ENCODE measurements at regions not wholly inside any gene's neighbourhood (a gene's known extent, or its start where the extent isn't known, plus 50 kb on each side); places are given as distances from the start of the nearest gene placed in this dataset.
"Not testable (repeated sequence)": the region's sequence is repeated elsewhere in the genome, so short reads cannot be mapped to it uniquely, and the experiment has no call there.

DNA sequence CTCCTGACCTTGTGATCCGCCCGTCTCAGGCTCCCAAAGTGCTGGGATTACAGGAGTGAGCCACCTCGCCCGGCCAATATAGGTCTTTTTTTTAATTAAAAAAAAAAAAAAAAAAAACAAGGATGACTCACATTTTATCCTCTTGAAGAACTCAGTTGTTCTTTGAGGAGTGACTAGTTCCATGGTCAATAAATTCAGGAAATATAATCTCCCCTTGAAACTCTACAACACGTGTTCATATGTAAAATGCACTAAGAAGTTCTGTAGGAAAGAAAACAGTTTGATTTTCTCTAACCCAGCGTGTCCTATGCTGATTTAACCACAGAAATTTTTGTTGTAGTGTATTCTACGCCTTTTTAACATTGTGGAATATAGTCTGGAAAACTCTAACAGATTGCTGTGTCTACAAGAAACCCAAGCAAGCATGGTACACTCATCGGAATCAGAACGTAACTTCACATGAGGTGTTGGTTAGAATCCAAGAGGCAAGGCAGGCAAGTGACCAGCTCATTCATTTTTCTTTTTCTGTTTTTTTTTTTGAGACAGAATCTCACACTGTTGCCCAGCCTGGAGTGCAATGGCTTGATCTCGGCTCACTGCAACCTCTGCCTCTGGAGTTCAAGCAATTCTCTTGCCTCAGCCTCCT is 79.0 kb upstream of the ZNF217 start:
- Histone ChIP-seq H3K27me3 (replicated peaks; ENCODE audit: control insufficient read depth, insufficient read depth, low read length, poor library complexity, severe bottlenecking) (no peaks in the 10 kb centered on the region), H3K9me3 (ENCODE audit: control insufficient read depth, low read length) (no peaks in the 10 kb centered on the region), H3K4me1 (ENCODE audit: control insufficient read depth, insufficient read depth, low read length, poor library complexity, severe bottlenecking) (no peaks in the 10 kb centered on the region), H3K36me3 (ENCODE audit: control insufficient read depth, insufficient read depth, low read length) (no peaks in the 10 kb centered on the region), H3K27ac (ENCODE audit: insufficient read depth, low read length, poor library complexity, severe bottlenecking) (no peak overlapping the region), H3K4me3 (ENCODE audit: insufficient read depth, low read depth, low read length, poor library complexity, severe bottlenecking) (no peak overlapping the region)
- no peak for DNase-seq

DNA sequence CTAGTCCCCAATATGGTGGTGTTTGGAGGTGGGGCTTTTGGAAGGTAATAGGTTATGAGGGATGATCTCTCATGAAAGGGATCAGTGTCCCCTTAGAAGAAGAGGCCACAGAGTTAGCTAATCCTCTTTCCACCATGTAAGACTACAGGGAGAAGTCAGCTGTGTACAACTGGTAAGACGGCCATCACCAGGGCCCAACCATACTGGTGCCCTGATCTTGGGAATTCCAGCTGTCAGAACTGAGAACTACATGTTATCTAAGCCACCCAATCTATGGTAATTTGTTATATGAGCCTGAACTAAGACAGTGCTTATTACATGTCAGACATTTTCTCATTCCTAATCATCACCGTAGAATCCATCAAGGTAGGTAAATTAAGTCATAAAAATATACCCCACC is 77.7 kb upstream of the ZNF217 start:
- no peak for DNase-seq

DNA sequence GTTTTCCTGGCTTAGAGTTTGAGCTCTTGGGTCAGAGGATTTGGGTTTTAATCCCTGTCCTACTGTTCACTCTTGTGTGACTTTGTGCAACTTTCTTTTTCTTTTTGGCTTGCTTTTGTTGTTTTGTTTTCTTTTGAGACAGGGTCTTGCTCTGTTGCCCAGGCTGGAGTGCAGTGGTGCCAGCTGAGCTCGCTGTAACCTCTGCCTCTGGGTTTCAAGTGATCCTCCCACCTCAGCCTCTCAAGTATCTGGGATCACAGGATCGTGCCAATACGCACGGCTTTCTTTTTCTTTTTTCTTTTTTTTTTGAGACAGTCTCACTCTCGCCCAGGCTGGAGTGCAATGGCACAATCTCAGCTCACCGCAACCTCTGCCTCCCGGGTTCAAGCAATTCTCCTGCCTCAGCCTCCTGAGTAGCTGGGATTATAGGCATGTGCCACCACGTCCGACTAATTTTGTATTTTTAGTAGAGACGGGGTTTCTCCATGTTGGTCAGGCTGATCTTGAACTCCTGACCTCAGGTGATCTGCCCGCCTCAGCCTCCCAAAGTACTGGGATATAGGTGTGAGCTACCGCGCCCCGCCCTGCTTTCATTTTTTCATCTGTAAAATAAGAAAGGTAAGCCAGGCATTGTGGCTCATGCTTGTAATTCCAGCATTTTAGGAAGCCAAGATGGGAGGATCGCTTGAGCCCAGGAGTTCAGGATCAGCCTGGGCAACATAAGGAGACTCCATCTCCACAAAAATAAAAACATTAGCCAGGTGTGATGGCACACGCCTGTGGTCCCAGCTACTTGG is 76.1 kb upstream of the ZNF217 start:
- not testable (repeated sequence) for DNase-seq; H3K27me3 ChIP-seq (replicated peaks; ENCODE audit: control insufficient read depth, insufficient read depth, low read length, poor library complexity, severe bottlenecking); H3K4me1 ChIP-seq (ENCODE audit: control insufficient read depth, insufficient read depth, low read length, poor library complexity, severe bottlenecking); H3K9me3 ChIP-seq (ENCODE audit: control insufficient read depth, low read length); H3K4me3 ChIP-seq (ENCODE audit: insufficient read depth, low read depth, low read length, poor library complexity, severe bottlenecking); H3K27ac ChIP-seq (ENCODE audit: insufficient read depth, low read length, poor library complexity, severe bottlenecking); H3K36me3 ChIP-seq (ENCODE audit: control insufficient read depth, insufficient read depth, low read length)

More for the DNA sequence above, 77.7 kb upstream of the ZNF217 start:
- Histone ChIP-seq H3K36me3 (ENCODE audit: control insufficient read depth, insufficient read depth, low read length) (no peaks in the 10 kb centered on the region), H3K4me3 (ENCODE audit: insufficient read depth, low read depth, low read length, poor library complexity, severe bottlenecking) (no peak overlapping the region), H3K4me1 (ENCODE audit: control insufficient read depth, insufficient read depth, low read length, poor library complexity, severe bottlenecking) (no peaks in the 10 kb centered on the region), H3K9me3 (ENCODE audit: control insufficient read depth, low read length) (no peaks in the 10 kb centered on the region), H3K27me3 (replicated peaks; ENCODE audit: control insufficient read depth, insufficient read depth, low read length, poor library complexity, severe bottlenecking) (no peaks in the 10 kb centered on the region), H3K27ac (ENCODE audit: insufficient read depth, low read length, poor library complexity, severe bottlenecking) (no peak overlapping the region)

DNA sequence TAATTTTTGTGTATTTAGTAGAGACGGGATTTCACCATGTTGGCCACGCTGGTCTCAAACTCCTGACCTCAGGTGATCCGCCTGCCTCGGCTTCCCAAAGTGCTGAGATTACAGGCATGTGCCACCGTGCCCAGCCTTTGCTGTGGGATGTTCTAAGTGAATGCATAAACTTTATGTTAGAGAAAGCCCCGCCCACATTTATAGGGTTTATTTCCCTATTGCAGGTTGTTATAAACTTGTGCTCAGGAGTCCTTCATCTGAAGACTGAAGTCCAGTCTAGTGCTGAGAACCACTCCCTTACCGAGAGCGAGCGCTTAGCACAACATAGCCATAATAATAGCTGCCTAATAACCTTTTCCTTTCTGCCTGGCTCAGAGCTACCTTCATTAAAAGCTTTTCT is 75.4 kb upstream of the ZNF217 start:
- Histone ChIP-seq H3K27me3 (replicated peaks; ENCODE audit: control insufficient read depth, insufficient read depth, low read length, poor library complexity, severe bottlenecking) (no peaks in the 10 kb centered on the region), H3K27ac (ENCODE audit: insufficient read depth, low read length, poor library complexity, severe bottlenecking) (no peak overlapping the region), H3K9me3 (ENCODE audit: control insufficient read depth, low read length) (no peaks in the 10 kb centered on the region), H3K36me3 (ENCODE audit: control insufficient read depth, insufficient read depth, low read length) (no peaks in the 10 kb centered on the region), H3K4me1 (ENCODE audit: control insufficient read depth, insufficient read depth, low read length, poor library complexity, severe bottlenecking) (no peaks in the 10 kb centered on the region), H3K4me3 (ENCODE audit: insufficient read depth, low read depth, low read length, poor library complexity, severe bottlenecking) (no peak overlapping the region)
- no peak for DNase-seq

DNA sequence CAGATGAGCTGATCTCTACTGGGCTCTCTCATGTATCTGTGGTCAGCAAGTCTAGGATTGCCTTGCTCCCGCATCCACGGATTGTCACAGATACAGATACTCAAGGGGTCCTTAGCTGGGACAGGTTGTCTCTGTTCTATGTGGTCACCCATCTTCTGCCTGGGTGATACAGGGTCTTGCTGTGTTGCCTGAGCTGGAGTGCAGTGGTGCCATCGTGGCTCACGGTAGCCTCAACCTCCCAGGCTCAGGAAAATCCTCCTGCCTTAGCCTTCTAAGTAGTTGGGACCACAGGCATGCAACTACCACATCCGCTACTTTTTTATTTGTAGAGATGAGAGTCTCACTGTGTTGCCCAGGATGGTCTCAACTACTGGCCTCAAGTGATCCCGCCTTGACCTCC is 72.5 kb upstream of the ZNF217 start:
- no peaks in the 10 kb centered on the region for H3K36me3 ChIP-seq (ENCODE audit: control insufficient read depth, insufficient read depth, low read length)
- no peaks in the 10 kb centered on the region for H3K27me3 ChIP-seq (replicated peaks; ENCODE audit: control insufficient read depth, insufficient read depth, low read length, poor library complexity, severe bottlenecking)
- no peaks in the 10 kb centered on the region for H3K9me3 ChIP-seq (ENCODE audit: control insufficient read depth, low read length)
- H3K4me1 ChIP-seq (ENCODE audit: control insufficient read depth, insufficient read depth, low read length, poor library complexity, severe bottlenecking) = peaks cover 3% of the 10 kb centered on the region
- no peak overlapping the region for H3K27ac ChIP-seq (ENCODE audit: insufficient read depth, low read length, poor library complexity, severe bottlenecking)
- no peak overlapping the region for H3K4me3 ChIP-seq (ENCODE audit: insufficient read depth, low read depth, low read length, poor library complexity, severe bottlenecking)
- DNase-seq = no peak

DNA sequence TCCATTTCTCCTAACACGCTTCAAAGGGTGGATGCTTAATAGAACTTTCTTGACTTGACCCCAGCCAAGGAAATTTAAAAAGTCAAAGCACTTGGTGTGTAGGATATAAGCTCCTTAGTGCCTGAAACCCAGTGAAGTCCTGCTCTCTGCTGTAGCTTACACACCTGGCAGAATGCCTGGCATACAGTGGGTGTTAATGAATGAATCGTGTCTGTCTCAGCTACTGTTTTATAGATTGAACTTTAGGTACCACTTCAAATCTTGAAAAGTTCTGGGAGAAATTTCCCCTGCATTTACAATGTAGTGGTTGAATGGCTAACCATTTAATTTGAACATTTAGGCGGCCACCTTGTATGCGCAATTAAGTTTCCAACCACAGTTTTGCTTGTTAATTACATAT is 70.5 kb upstream of the ZNF217 start:
- Histone ChIP-seq H3K4me3 (ENCODE audit: insufficient read depth, low read depth, low read length, poor library complexity, severe bottlenecking) (no peak overlapping the region), H3K4me1 (ENCODE audit: control insufficient read depth, insufficient read depth, low read length, poor library complexity, severe bottlenecking) (peaks cover 10% of the 10 kb centered on the region), H3K27me3 (replicated peaks; ENCODE audit: control insufficient read depth, insufficient read depth, low read length, poor library complexity, severe bottlenecking) (no peaks in the 10 kb centered on the region), H3K36me3 (ENCODE audit: control insufficient read depth, insufficient read depth, low read length) (no peaks in the 10 kb centered on the region), H3K27ac (ENCODE audit: insufficient read depth, low read length, poor library complexity, severe bottlenecking) (no peak overlapping the region), H3K9me3 (ENCODE audit: control insufficient read depth, low read length) (no peaks in the 10 kb centered on the region)
- DNase-seq = no peak

DNA sequence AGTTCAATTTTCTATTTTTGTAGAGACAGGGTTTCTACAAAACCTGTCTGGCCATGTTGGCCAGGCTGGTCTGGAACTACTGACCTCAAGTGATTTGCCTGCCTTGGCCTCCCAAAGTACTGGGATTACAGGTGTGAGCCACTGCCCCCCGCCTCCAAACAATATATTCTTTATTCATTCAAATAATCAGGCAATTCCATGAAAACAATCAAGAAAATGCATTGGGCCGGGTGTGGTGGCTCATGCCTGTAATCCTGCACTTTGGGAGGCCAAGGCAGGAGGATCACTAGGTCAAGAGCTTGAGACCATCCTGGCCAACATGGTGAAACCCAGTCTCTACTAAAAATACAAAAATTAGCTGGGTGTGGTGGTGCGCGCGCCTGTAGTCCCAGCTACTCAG is 69.9 kb upstream of the ZNF217 start:
- peaks cover 10% of the 10 kb centered on the region for H3K4me1 ChIP-seq (ENCODE audit: control insufficient read depth, insufficient read depth, low read length, poor library complexity, severe bottlenecking)
- not testable (repeated sequence) for H3K9me3 ChIP-seq (ENCODE audit: control insufficient read depth, low read length); DNase-seq; H3K36me3 ChIP-seq (ENCODE audit: control insufficient read depth, insufficient read depth, low read length); H3K27me3 ChIP-seq (replicated peaks; ENCODE audit: control insufficient read depth, insufficient read depth, low read length, poor library complexity, severe bottlenecking); H3K4me3 ChIP-seq (ENCODE audit: insufficient read depth, low read depth, low read length, poor library complexity, severe bottlenecking); H3K27ac ChIP-seq (ENCODE audit: insufficient read depth, low read length, poor library complexity, severe bottlenecking)

DNA sequence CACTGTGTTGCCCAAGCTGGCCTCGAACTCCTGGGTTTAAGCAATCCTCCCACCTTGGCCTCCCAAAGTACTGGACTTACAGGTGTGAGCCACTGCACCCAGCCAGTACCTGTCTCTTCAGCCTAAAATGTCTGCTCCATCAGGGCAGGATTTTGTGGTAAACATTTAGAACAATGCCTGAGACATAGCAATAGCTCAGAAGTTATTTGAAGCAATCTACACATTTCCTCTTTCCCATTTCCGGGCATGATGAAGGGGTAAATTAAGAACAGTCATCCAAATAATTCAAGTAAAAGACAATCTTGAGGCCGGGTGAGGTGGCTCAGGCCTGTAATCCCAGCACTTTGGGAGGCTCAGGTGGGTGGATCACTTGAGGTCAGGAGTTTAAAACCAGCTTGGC is 69.0 kb upstream of the ZNF217 start:
- no peaks in the 10 kb centered on the region for H3K27me3 ChIP-seq (replicated peaks; ENCODE audit: control insufficient read depth, insufficient read depth, low read length, poor library complexity, severe bottlenecking)
- no peak overlapping the region for H3K4me3 ChIP-seq (ENCODE audit: insufficient read depth, low read depth, low read length, poor library complexity, severe bottlenecking)
- H3K4me1 ChIP-seq (ENCODE audit: control insufficient read depth, insufficient read depth, low read length, poor library complexity, severe bottlenecking) = peaks cover 10% of the 10 kb centered on the region
- H3K9me3 ChIP-seq (ENCODE audit: control insufficient read depth, low read length) = no peaks in the 10 kb centered on the region
- DNase-seq = no peak
- no peaks in the 10 kb centered on the region for H3K36me3 ChIP-seq (ENCODE audit: control insufficient read depth, insufficient read depth, low read length)
- H3K27ac ChIP-seq (ENCODE audit: insufficient read depth, low read length, poor library complexity, severe bottlenecking) = no peak overlapping the region

DNA sequence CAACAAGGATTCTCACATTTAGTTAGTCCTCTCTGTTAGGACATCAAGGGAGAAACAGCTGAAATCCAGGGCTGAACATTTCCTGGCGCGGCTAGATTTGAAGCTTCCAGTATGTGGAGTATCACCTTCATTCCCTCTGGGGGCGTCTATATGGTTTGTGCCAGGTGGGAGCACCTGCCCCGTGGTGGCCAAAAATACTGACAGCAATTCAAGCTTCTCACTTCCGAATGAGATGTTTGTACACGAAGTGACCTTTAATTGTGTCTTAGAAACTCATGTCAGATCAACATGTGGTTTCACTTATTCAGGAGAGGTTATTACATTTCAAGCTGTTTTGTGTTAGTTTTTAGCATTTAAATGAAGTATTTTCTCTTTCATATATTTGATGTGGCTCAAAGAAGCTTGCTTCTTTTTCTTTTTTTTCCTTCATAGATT is 67.3 kb upstream of the ZNF217 start:
- peak overlapping the region; percentile 75 for H3K4me3 ChIP-seq (ENCODE audit: insufficient read depth, low read depth, low read length, poor library complexity, severe bottlenecking)
- peaks cover 14% of the 10 kb centered on the region for H3K4me1 ChIP-seq (ENCODE audit: control insufficient read depth, insufficient read depth, low read length, poor library complexity, severe bottlenecking)

DNA sequence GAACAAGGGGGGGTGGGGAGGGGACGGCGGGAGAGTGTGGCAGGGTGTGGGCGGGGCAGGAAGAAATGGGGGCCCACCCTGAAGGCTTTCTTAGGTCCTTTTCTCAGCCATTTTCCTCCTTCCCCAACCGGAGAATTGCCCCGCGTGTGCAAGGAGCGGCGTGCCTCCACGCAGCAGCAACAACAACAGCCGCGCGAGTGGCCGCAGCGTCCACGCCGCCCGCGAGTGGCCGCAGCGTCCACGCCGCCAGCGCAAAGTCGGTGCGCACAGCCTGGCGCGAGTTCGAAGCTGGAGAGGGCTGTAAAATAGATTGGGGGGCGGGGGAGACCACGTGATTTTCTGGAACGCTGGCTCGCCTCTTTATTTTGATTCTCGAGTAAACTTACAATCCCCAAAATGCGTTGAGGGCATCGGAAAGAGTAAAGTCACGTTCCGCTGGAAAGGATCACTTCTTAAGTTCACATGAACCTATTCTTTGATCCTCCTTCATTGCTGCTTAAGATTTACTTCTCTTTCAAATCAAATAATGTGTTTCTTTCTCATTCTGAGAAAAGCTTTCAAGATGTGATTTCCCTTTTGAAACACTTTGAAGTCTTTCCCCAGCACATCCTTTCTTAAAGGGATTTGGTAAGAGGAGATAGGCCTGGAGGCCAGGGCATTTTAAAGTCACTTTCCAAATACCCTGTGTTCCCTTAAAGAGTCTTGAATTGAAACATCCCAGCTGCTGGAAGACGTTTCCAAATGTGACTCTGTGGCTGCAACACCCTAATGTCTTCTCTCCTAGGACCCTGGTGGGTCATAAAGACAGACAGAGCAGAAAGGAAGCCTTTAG is 66.7 kb upstream of the ZNF217 start:
- no peaks in the 10 kb centered on the region for H3K9me3 ChIP-seq (ENCODE audit: control insufficient read depth, low read length)
- peaks cover 14% of the 10 kb centered on the region for H3K4me1 ChIP-seq (ENCODE audit: control insufficient read depth, insufficient read depth, low read length, poor library complexity, severe bottlenecking)
- peak in 1 of 3 donors; percentile 4 for DNase-seq
- H3K27ac ChIP-seq (ENCODE audit: insufficient read depth, low read length, poor library complexity, severe bottlenecking) = peak overlapping the region; percentile 59
- no peaks in the 10 kb centered on the region for H3K36me3 ChIP-seq (ENCODE audit: control insufficient read depth, insufficient read depth, low read length)
- H3K27me3 ChIP-seq (replicated peaks; ENCODE audit: control insufficient read depth, insufficient read depth, low read length, poor library complexity, severe bottlenecking) = no peaks in the 10 kb centered on the region
- peak overlapping the region; percentile 75 for H3K4me3 ChIP-seq (ENCODE audit: insufficient read depth, low read depth, low read length, poor library complexity, severe bottlenecking)

More for the DNA sequence above, 67.3 kb upstream of the ZNF217 start:
- Histone ChIP-seq H3K27me3 (replicated peaks; ENCODE audit: control insufficient read depth, insufficient read depth, low read length, poor library complexity, severe bottlenecking) (no peaks in the 10 kb centered on the region), H3K9me3 (ENCODE audit: control insufficient read depth, low read length) (no peaks in the 10 kb centered on the region), H3K27ac (ENCODE audit: insufficient read depth, low read length, poor library complexity, severe bottlenecking) (peak overlapping the region; percentile 59), H3K36me3 (ENCODE audit: control insufficient read depth, insufficient read depth, low read length) (no peaks in the 10 kb centered on the region)
- DNase-seq = no peak
